Bronchial epithelial cell (primary cell): ENCODE measurements at regions not wholly inside any gene's neighbourhood (a gene's known extent, or its start where the extent isn't known, plus 50 kb on each side); places are given as distances from the start of the nearest gene placed in this dataset.

Experiments used
- DNase-seq: peaks from one replicate; pipeline ENCODE4 v3.0.0-alpha.2; 2010; ENCODE audit warnings: low read depth
- FAIRE-seq: peaks from 2 replicates; lab custom pipeline; 2011; peaks lifted over from hg19 to GRCh38; lab: Jason Lieb, UNC
- H3K27me3 ChIP-seq: 2 replicates; pipeline ENCODE4 v1.5.1; 2011; ENCODE audit warnings: low read length; ENCODE audit not compliant: control insufficient read depth, insufficient read depth
- H3K36me3 ChIP-seq: 2 replicates; pipeline ENCODE4 v1.5.1; 2011; ENCODE audit warnings: low read length; ENCODE audit not compliant: control insufficient read depth, insufficient read depth
- H3K4me3 ChIP-seq: 2 replicates; pipeline ENCODE4 v1.5.1; 2011; ENCODE audit warnings: mild to moderate bottlenecking, low read depth, low read length, control low read depth
- TF ChIP-seq, protein P1 (sequence below): IDR thresholded peaks from 2 replicates; pipeline ENCODE4 v1.5.1; 2011; ENCODE audit warnings: mild to moderate bottlenecking, moderate library complexity, low read length, control low read depth, inconsistent platforms; ENCODE audit not compliant: insufficient read depth, severe bottlenecking

DNA sequence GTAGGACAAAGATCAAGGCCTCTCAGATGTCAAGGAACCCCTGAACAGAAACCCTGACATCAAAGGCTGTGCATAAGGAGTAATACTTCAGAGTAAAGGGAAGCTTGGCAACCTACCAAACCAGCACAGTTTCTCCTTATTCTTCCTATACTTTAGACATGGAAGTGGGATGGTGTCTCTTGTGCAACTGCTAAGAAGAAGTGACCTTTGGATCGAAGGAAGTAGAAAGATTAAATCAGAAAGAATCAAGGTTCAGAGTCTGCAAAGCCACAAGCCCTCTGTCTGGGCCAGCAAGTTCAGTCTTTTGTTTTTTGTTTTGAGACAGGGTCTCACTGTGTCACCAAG lies 66.2 kb upstream of the SLC39A10 start:
- DNase-seq (no peak), FAIRE-seq (no peak)
- Histone ChIP-seq H3K36me3 (no peaks in the 10 kb centered on the region), H3K27me3 (no peaks in the 10 kb centered on the region), H3K4me3 (no peak overlapping the region)
- TF ChIP-seq, protein P1, sequence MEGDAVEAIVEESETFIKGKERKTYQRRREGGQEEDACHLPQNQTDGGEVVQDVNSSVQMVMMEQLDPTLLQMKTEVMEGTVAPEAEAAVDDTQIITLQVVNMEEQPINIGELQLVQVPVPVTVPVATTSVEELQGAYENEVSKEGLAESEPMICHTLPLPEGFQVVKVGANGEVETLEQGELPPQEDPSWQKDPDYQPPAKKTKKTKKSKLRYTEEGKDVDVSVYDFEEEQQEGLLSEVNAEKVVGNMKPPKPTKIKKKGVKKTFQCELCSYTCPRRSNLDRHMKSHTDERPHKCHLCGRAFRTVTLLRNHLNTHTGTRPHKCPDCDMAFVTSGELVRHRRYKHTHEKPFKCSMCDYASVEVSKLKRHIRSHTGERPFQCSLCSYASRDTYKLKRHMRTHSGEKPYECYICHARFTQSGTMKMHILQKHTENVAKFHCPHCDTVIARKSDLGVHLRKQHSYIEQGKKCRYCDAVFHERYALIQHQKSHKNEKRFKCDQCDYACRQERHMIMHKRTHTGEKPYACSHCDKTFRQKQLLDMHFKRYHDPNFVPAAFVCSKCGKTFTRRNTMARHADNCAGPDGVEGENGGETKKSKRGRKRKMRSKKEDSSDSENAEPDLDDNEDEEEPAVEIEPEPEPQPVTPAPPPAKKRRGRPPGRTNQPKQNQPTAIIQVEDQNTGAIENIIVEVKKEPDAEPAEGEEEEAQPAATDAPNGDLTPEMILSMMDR: no peak

DNA sequence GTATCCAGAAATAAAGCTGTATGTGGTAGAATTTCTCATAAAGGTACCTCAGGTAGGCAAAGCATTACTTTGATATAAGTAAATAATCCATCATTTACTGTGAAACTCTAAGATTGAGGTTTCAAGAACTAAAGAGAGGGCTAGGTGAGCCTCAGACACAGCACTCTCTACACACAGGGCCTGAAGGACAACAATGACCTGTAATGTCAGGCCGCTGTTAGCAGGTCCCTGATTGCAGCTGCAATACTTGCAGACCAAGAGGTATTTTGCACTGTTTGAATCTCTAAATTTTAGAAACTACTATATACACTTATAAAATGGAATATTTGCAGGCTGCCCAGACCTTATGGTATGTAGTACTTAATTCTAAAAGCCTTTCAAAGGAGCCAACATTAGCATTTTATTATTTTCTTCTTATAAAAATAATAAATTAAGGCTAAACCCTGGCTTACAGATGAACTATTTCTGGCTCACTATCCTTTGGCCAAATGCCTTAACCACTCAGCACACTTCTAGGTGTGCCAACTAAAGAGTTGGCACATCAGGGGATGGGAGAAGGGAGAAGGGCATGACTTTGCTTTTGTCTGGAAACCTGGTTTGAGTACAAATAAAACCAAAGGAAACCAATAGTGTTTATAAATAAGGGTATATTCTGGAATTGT lies 66.7 kb upstream of the SLC39A10 start:
- FAIRE-seq (no peak), DNase-seq (no peak)
- Histone ChIP-seq H3K36me3 (no peaks in the 10 kb centered on the region), H3K4me3 (no peak overlapping the region), H3K27me3 (no peaks in the 10 kb centered on the region)
- TF ChIP-seq, protein P1: no peak

DNA sequence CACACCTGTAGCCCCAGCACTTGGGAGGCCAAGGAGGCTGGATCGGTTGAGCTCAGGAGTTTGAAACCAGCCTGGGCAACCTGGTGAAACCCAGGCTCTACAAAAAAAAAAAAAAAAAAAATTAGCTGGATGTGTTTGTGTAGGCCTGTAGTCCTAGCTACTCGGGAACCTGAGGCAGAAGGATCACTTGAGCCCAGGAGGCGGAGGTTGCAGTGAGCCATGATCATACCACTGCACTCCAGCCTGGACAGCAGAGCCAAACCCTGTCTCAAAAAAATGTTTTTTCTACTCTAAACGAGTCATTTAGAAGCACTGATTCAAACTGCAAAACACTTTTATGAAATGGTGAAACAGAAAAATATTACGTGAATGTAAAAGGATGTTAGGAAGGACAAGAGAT lies 69.1 kb upstream of the SLC39A10 start:
- Histone ChIP-seq H3K4me3 (no peak overlapping the region), H3K36me3 (no peaks in the 10 kb centered on the region), H3K27me3 (no peaks in the 10 kb centered on the region)
- DNase-seq: no peak
- no peak for FAIRE-seq
- TF ChIP-seq, protein P1: no peak

DNA sequence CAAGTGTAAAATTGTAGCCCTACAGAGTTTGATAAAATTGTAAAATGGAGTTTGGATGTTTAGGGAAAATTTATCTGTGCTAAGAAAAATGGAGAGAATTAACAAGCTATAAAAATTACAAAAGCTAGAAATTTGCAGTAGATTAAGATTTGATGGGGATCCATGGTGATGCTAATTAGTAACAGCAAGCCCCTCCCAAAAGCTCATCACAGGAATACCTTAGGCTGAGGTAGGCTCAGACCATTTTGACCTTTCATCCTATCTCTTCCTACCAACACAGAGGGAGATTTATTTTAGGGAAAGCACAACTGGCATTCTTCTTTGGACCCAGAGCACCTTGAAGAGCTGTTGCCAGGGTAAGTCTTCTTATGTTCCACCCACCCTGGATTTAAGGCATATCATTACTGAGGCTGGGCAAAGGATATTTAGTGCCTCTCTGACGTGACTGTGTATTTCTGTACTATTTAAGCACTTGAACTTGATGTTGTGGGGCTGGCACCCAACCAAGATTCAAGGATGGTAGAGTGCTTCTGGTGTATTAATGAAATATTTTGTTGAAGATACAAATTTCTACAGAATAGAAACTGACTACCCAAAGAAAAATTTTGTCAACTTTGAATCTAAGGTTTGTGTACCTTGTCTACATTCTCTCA lies 70.8 kb upstream of the SLC39A10 start:
- H3K36me3 ChIP-seq: no peaks in the 10 kb centered on the region
- TF ChIP-seq, protein P1: no peak
- no peak overlapping the region for H3K4me3 ChIP-seq
- no peak for DNase-seq
- H3K27me3 ChIP-seq: no peaks in the 10 kb centered on the region
- no peak for FAIRE-seq

DNA sequence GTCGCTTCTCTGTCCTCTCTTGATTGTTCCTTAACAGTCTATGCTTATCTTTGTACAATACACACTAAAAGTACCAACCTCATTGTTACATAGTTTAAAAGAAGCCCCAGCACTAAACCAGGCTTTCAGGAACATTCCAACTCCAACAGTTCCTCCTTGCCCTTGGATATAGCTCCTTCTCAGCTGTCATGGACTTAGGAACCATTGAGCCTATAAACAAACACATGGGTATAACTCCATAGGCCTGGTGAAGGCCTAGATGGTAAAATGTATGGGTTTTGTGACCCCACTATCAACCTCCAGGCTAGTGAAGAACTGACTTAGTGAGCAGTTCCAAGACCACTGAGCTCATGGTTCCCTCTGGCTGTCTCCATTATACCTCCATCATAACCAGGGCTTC lies 74.8 kb upstream of the SLC39A10 start:
- H3K4me3 ChIP-seq: no peak overlapping the region
- DNase-seq (no peak), FAIRE-seq (no peak)
- no peaks in the 10 kb centered on the region for H3K27me3 ChIP-seq
- no peaks in the 10 kb centered on the region for H3K36me3 ChIP-seq
- TF ChIP-seq, protein P1: no peak
